Hepatocyte (in vitro differentiated cells): ENCODE measurements at regions not wholly inside any gene's neighbourhood (a gene's known extent, or its start where the extent isn't known, plus 50 kb on each side); places are given as distances from the start of the nearest gene placed in this dataset.

ENCODE experiments used
- DNase-seq: peaks from one replicate; pipeline ENCODE4 v3.0.0-alpha.2; 2016; ENCODE audit warnings: low spot score
- H2AFZ ChIP-seq: fragments of 200-600 bp; sonication (generic); 2 replicates; pipeline ENCODE4 v1.6.0; 2016; ENCODE audit warnings: antibody characterized with exemption, mild to moderate bottlenecking
- H3K27ac ChIP-seq: fragments of 200-600 bp; sonication (generic); 2 replicates; pipeline ENCODE4 v1.5.1; 2016; ENCODE audit warnings: mild to moderate bottlenecking
- H3K27me3 ChIP-seq: fragments of 200-600 bp; sonication (generic); 2 replicates; pipeline ENCODE4 v1.6.1; 2016
- H3K36me3 ChIP-seq: fragments of 200-600 bp; sonication (generic); replicated peaks from 2 replicates; pipeline ENCODE4 v1.5.1; 2016; ENCODE audit warnings: low read depth; ENCODE audit not compliant: insufficient read depth
- H3K4me1 ChIP-seq: fragments of 200-600 bp; sonication (generic); 2 replicates; pipeline ENCODE4 v1.5.1; 2016; ENCODE audit warnings: mild to moderate bottlenecking, moderate library complexity; ENCODE audit not compliant: insufficient read depth
- H3K4me2 ChIP-seq: fragments of 200-600 bp; sonication (generic); 2 replicates; pipeline ENCODE4 v1.6.0; 2016
- H3K4me3 ChIP-seq: fragments of 200-600 bp; sonication (generic); 2 replicates; pipeline ENCODE4 v1.5.1; 2016; ENCODE audit warnings: mild to moderate bottlenecking
- H3K79me2 ChIP-seq: fragments of 200-600 bp; sonication (generic); 2 replicates; pipeline ENCODE4 v1.6.0; 2017; ENCODE audit warnings: mild to moderate bottlenecking
- H3K9me2 ChIP-seq: fragments of 200-600 bp; sonication (generic); replicated peaks from 2 replicates; pipeline ENCODE4 v1.6.0; 2017; ENCODE audit warnings: mild to moderate bottlenecking; ENCODE audit not compliant: insufficient read depth
- H3K9me3 ChIP-seq: fragments of 200-600 bp; sonication (generic); 2 replicates; pipeline ENCODE4 v1.5.1; 2016; ENCODE audit warnings: low read depth, mild to moderate bottlenecking
- H4K20me1 ChIP-seq: fragments of 200-600 bp; sonication (generic); 2 replicates; pipeline ENCODE4 v1.6.0; 2016; ENCODE audit warnings: mild to moderate bottlenecking; ENCODE audit not compliant: insufficient read depth, poor library complexity, severe bottlenecking
- CTCF ChIP-seq: fragments of 200-600 bp; sonication (generic); IDR thresholded peaks from 2 replicates; pipeline ENCODE4 v1.5.1; 2016; ENCODE audit warnings: antibody characterized with exemption, mild to moderate bottlenecking; ENCODE audit not compliant: poor library complexity
- EZH2 ChIP-seq: fragments of 200-600 bp; sonication (generic); IDR thresholded peaks from 2 replicates; pipeline ENCODE4 v1.6.1; 2016; ENCODE audit warnings: antibody characterized with exemption, mild to moderate bottlenecking, borderline replicate concordance
- EZH2phosphoT487 ChIP-seq: fragments of 200-600 bp; sonication (generic); IDR thresholded peaks from one replicate; pipeline ENCODE4 v1.6.1; 2018; ENCODE audit warnings: antibody characterized with exemption, mild to moderate bottlenecking, low read depth, moderate library complexity; ENCODE audit not compliant: unreplicated experiment, severe bottlenecking
- WGBS: methylation state at CpG from one replicate; pipeline ENCODE4 v1.1.6; 2016; ENCODE audit warnings: low lambda C conversion rate; ENCODE audit errors: missing lambda C conversion rate; 5-methylcytosine and 5-hydroxymethylcytosine counted together

DNA sequence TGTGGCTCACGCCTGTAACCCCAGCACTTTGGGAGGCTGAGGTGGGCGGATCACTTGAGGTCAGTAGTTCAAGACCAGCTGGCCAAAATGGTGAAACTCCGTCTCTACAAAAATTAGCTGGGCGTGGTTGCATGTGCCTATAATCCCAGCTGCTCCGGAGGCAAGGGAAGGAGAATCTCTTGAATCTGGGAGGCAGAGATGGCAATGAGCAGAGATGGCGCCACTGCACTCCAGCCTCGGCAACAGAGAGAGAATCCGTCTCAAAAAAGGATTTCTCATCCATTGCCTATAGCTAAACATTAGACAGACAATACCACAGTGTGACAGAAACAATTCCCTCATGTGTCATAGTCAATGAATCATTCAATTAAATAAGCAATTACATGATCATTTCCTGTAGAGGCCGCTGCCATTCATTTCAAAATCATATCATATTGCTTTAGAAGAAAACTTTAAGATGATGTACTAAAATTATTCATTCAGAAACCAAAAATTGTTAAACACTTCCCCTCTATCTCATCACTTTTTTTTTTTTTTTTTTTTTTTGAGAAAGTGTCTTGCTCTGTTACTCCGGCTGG, 69.5 kb upstream of the TGIF1 start:
- TF ChIP-seq CTCF (no peak), EZH2 (no peak), EZH2phosphoT487 (no peak)
- Histone ChIP-seq H3K36me3 (no peaks in the 10 kb centered on the region), H2AFZ (no peak overlapping the region), H3K4me1 (no peaks in the 10 kb centered on the region), H4K20me1 (no peaks in the 10 kb centered on the region), H3K9me2 (no peaks in the 10 kb centered on the region), H3K4me3 (no peak overlapping the region), H3K27ac (no peak overlapping the region), H3K79me2 (no peaks in the 10 kb centered on the region), H3K9me3 (no peaks in the 10 kb centered on the region), H3K4me2 (no peak overlapping the region), H3K27me3 (no peaks in the 10 kb centered on the region)
- 75% methylated on average over 10 of the region's 10 CpGs for WGBS
- DNase-seq, result no peak

GRCh38 chr18:3383381-3383915, 66.5 kb upstream of the TGIF1 start:
- TF ChIP-seq CTCF (no peak), EZH2 (no peak), EZH2phosphoT487 (no peak)

GRCh38 chr18:3384664-3385563, 65.1 kb upstream of the TGIF1 start:
- TF ChIP-seq EZH2, result no peak
- no peak for TF ChIP-seq EZH2phosphoT487
- TF ChIP-seq CTCF, result no peak
- no peak for DNase-seq
- 90% methylated on average over 11 of the region's 11 CpGs for WGBS
- Histone ChIP-seq H3K4me1 (no peaks in the 10 kb centered on the region), H4K20me1 (no peaks in the 10 kb centered on the region), H3K9me3 (no peaks in the 10 kb centered on the region), H3K27me3 (no peaks in the 10 kb centered on the region), H3K9me2 (no peaks in the 10 kb centered on the region), H3K27ac (no peak overlapping the region), H3K79me2 (no peaks in the 10 kb centered on the region), H2AFZ (no peak overlapping the region), H3K36me3 (no peaks in the 10 kb centered on the region), H3K4me2 (no peak overlapping the region), H3K4me3 (no peak overlapping the region)

More at GRCh38 chr18:3383381-3383915, 66.5 kb upstream of the TGIF1 start:
- Histone ChIP-seq H3K36me3 (no peaks in the 10 kb centered on the region), H3K27ac (peak overlapping the region; percentile 10), H4K20me1 (no peaks in the 10 kb centered on the region), H3K27me3 (no peaks in the 10 kb centered on the region), H3K79me2 (no peaks in the 10 kb centered on the region), H3K4me1 (no peaks in the 10 kb centered on the region), H3K4me2 (peak overlapping the region; percentile 46), H3K4me3 (no peak overlapping the region), H2AFZ (peak overlapping the region; percentile 56), H3K9me2 (no peaks in the 10 kb centered on the region), H3K9me3 (no peaks in the 10 kb centered on the region)
- WGBS, result 32% methylated on average over 5 of the region's 5 CpGs
- DNase-seq, result no peak
